K562 (cell line): ENCODE measurements at regions not wholly inside any gene's neighbourhood (a gene's known extent, or its start where the extent isn't known, plus 50 kb on each side); places are given as distances from the start of the nearest gene placed in this dataset.

Source experiments
- ATAC-seq: fragments of 200-7000 bp; cut with Tn5 transposase; 3 replicates; pipeline ENCODE4 v1.9.1; 2020; ENCODE audit warnings: moderate library complexity
- BruUV-seq: library from RNA; stranded (reverse); fragments of 400-500 nt; replicated peaks from 2 replicates; lab custom pipeline; 2021; lab: Mats Ljungman, UMichigan
- CTCF ChIA-PET: fragments of 300-600 bp; formaldehyde crosslinking; extraction: SDS; loops from one replicate; lab custom pipeline; 2021; ENCODE audit warnings: low intra/inter-chr PET ratio; lab: Yijun Ruan, JAX
- POLR2A ChIA-PET: fragments of 300-600, 350-650 bp; sonication (Branson Sonifier 250); formaldehyde crosslinking; extraction: SDS; loops from one replicate; lab custom pipeline; 2021; ENCODE audit warnings: antibody characterized with exemption, inconsistent platforms; lab: Yijun Ruan, JAX
- DNase-seq, 4 experiments: peaks; one replicate each; pipeline versions ENCODE4 v3.0.0 to v3.0.0-alpha.2; 2011 to 2018; ENCODE audit warnings: low spot score in 3 of 4, mixed read lengths in 3 of 4; ENCODE audit errors: extremely low read depth in 1 of 4
- FAIRE-seq: peaks from 2 replicates; lab custom pipeline; 2011; peaks lifted over from hg19 to GRCh38; lab: Jason Lieb, UNC
- H2AFZ ChIP-seq: 2 replicates; pipeline ENCODE4 v1.6.0; 2011; ENCODE audit warnings: low read depth, low read length, control low read depth, inconsistent platforms
- H3K27ac ChIP-seq: fragments of 200-600 bp; 3 replicates; pipeline ENCODE4 v1.8.0; 2011; ENCODE audit warnings: low read depth, mild to moderate bottlenecking, control low read depth, inconsistent platforms, low read length, moderate library complexity, mixed read lengths; ENCODE audit errors: extremely low read depth
- H3K27me3 ChIP-seq, 2 experiments: fragments of 300-600 bp in 1 of 2; 2 replicates in 1 of 2; 3 replicates in 1 of 2; pipeline versions ENCODE4 v1.6.0 to v1.8.0; 2011; ENCODE audit warnings: inconsistent platforms in 2 of 2, low read length in 2 of 2, mild to moderate bottlenecking in 1 of 2, mixed read lengths in 1 of 2, moderate library complexity in 1 of 2; ENCODE audit not compliant: control insufficient read depth in 2 of 2, insufficient read depth in 2 of 2
- H3K36me3 ChIP-seq: fragments of 300-600 bp; 3 replicates; pipeline ENCODE4 v1.8.0; 2011; ENCODE audit warnings: mild to moderate bottlenecking, low read length, inconsistent platforms; ENCODE audit not compliant: control insufficient read depth, insufficient read depth
- H3K4me1 ChIP-seq, 2 experiments: fragments of 200-600 bp in 1 of 2; replicated peaks in 1 of 2; 2 replicates in 1 of 2; 3 replicates in 1 of 2; pipeline versions ENCODE4 v1.5.1 to v1.8.0; 2011; ENCODE audit warnings: inconsistent platforms in 2 of 2, low read length in 2 of 2, mild to moderate bottlenecking in 1 of 2, mixed read lengths in 1 of 2, moderate library complexity in 1 of 2; ENCODE audit not compliant: control insufficient read depth in 2 of 2, insufficient read depth in 2 of 2
- H3K4me2 ChIP-seq: 2 replicates; pipeline ENCODE4 v1.6.1; 2011; ENCODE audit warnings: low read length, control low read depth, inconsistent platforms, mixed read lengths; ENCODE audit not compliant: insufficient read depth
- H3K4me3 ChIP-seq: fragments of 200-600 bp; sonication (generic), shearing (Covaris generic); 2 replicates; pipeline ENCODE4 v1.5.1; 2016; ENCODE audit warnings: control low read depth, inconsistent platforms
- H3K79me2 ChIP-seq: fragments of 200-600 bp; 3 replicates; pipeline ENCODE4 v1.8.0; 2011; ENCODE audit warnings: low read length, inconsistent platforms; ENCODE audit not compliant: control insufficient read depth, insufficient read depth
- H3K9ac ChIP-seq, 2 experiments: 2 replicates each; pipeline versions ENCODE4 v1.6.0 to v1.6.1; 2011; ENCODE audit warnings: low read depth in 2 of 2, low read length in 2 of 2, control low read depth in 1 of 2, inconsistent platforms in 1 of 2, mild to moderate bottlenecking in 1 of 2, mixed read lengths in 1 of 2; ENCODE audit not compliant: insufficient read depth in 1 of 2
- H3K9me1 ChIP-seq: one replicate; pipeline ENCODE4 v1.6.0; 2011; ENCODE audit warnings: inconsistent platforms, mild to moderate bottlenecking, low read length, moderate library complexity; ENCODE audit not compliant: control insufficient read depth, insufficient read depth
- H3K9me3 ChIP-seq: replicated peaks from 2 replicates; pipeline ENCODE4 v1.5.1; 2011; ENCODE audit warnings: low read depth, low read length, inconsistent platforms; ENCODE audit not compliant: control insufficient read depth, insufficient read depth
- H4K20me1 ChIP-seq: replicated peaks from 2 replicates; pipeline ENCODE4 v1.6.1; 2011; ENCODE audit warnings: low read length, inconsistent platforms, mixed read lengths; ENCODE audit not compliant: control insufficient read depth, insufficient read depth
- CAMTA2 ChIP-seq: fragments of 250-450 bp; sonication (Bioruptor Pico); conservative IDR thresholded peaks from 2 replicates; pipeline ENCODE4 v1.5.1; 2022
- FOXJ2 ChIP-seq: fragments of 200-800 bp; sonication (Bioruptor generic); IDR thresholded peaks from 2 replicates; pipeline ENCODE4 v1.6.1; 2016; ENCODE audit warnings: missing genetic modification characterization, missing compliant biosample characterization
- HDGF ChIP-seq: fragments of 450-650 bp; IDR thresholded peaks from 2 replicates; pipeline ENCODE4 v1.6.1; 2016
- JUNB ChIP-seq: fragments of 450-650 bp; formaldehyde crosslinking; conservative IDR thresholded peaks from 2 replicates; pipeline ENCODE4 v1.4.0; 2020; ENCODE audit warnings: mild to moderate bottlenecking
- PCBP1 ChIP-seq: fragments of 200-400 bp; formaldehyde crosslinking; IDR thresholded peaks from 2 replicates; pipeline ENCODE4 v1.6.1; 2018; ENCODE audit warnings: mild to moderate bottlenecking, low read depth, low read length; ENCODE audit not compliant: poor library complexity, severe bottlenecking
- PCBP2 ChIP-seq: fragments of 200-400 bp; formaldehyde crosslinking; IDR thresholded peaks from 2 replicates; pipeline ENCODE4 v1.6.1; 2018; ENCODE audit warnings: low read length, low read depth, mild to moderate bottlenecking, moderate library complexity; ENCODE audit not compliant: poor library complexity, severe bottlenecking
- SMC3 ChIP-seq: conservative IDR thresholded peaks from 2 replicates; pipeline ENCODE4 v1.6.1; 2011; ENCODE audit warnings: low read depth, low read length, improper control_type of control experiment; ENCODE audit not compliant: insufficient read depth
- ZBED1 ChIP-seq: IDR thresholded peaks from 2 replicates; pipeline ENCODE4 v1.6.1; 2014
- ZNF24 ChIP-seq: fragments of 450-650 bp; IDR thresholded peaks from 2 replicates; pipeline ENCODE4 v1.6.1; 2016
- ZNF644 ChIP-seq: fragments of 200-800 bp; sonication (Bioruptor generic); IDR thresholded peaks from 2 replicates; pipeline ENCODE4 v1.6.1; 2016; ENCODE audit warnings: low read depth, missing genetic modification characterization, missing compliant biosample characterization
- in situ Hi-C: fragments of 300-500 bp; cut with MboI; formaldehyde crosslinking; loops from 4 replicates; pipeline ENCODE4 v1.15.0; 2018; ENCODE audit warnings: inconsistent platforms, mixed read lengths
- intact Hi-C: fragments of 100-400 bp; cut with micrococcal nuclease; formaldehyde crosslinking; loops from 2 replicates; pipeline ENCODE4 v1.14.2; 2022
- TF ChIP-seq, protein P1 (sequence below), 2 experiments: fragments of 450-650 bp; IDR thresholded peaks; 2 replicates each; pipeline ENCODE4 v1.6.1; 2016
- TF ChIP-seq, protein P2 (sequence below): IDR thresholded peaks from 3 replicates; pipeline ENCODE4 v1.6.1; 2011; ENCODE audit warnings: borderline replicate concordance, mild to moderate bottlenecking, moderate library complexity; ENCODE audit not compliant: insufficient read length; ENCODE audit errors: extremely low read depth
- TF ChIP-seq, protein P3 (sequence below): fragments of 450-650 bp; IDR thresholded peaks from 2 replicates; pipeline ENCODE4 v1.7.0; 2016; ENCODE audit warnings: borderline replicate concordance
- TF ChIP-seq, protein P4 (sequence below): IDR thresholded peaks from 2 replicates; pipeline ENCODE4 v1.6.1; 2011; ENCODE audit warnings: borderline replicate concordance, low read depth, mild to moderate bottlenecking, moderate library complexity, low read length; ENCODE audit not compliant: insufficient read depth, poor library complexity, severe bottlenecking
- TF ChIP-seq, protein P5 (sequence below): fragments of 250-450 bp; sonication (Bioruptor Pico); IDR thresholded peaks from 2 replicates; pipeline ENCODE4 v1.5.0; 2021

DNA sequence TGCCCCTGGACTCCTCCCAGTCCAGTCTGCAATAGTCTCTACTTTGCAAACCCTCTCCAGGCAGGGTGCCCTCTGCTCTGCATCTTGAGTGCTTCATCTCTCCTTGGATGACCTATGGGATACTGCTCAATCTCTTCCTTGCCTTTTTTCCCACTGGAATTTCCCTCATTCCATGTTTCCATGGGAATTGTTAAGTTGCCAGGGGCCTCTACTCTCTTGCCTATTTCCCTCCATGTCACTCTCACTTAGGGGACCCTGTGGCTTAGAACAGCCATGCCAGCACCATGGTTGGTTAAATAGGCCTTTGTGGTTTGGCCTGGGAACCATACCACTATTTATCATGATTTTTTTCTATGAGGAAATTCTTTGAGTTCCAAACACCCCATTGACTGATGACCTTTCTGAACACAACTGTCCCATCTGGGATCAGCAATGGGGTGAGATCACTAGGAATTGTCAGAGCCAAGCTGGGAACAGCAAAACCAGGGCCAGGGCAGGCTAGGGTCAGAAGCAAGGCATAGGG lies 91.4 kb upstream of the RBMS1 start:
- Histone ChIP-seq H3K9me1 (no peaks in the 10 kb centered on the region), H3K4me3 (no peak overlapping the region), H3K36me3 (no peaks in the 10 kb centered on the region), H3K27me3 (no peaks in the 10 kb centered on the region), H3K27ac (no peak overlapping the region), H4K20me1 (no peaks in the 10 kb centered on the region), H3K9ac (no peak overlapping the region), H3K79me2 (no peaks in the 10 kb centered on the region), H3K9me3 (0 out of 2 replicates have a peak, but pooled peaks cover 4% of the 10 kb centered on the region), H3K4me2 (no peak overlapping the region), H3K4me1 (no peaks in the 10 kb centered on the region), H2AFZ (no peak overlapping the region)
- in situ Hi-C loops (no loop called here), intact Hi-C loops (no loop called here)
- ChIA-PET POLR2A (no interaction called here), CTCF (no interaction called here)
- ATAC-seq (no peak), DNase-seq (no peak), FAIRE-seq (no peak)
- no TSS peak for BruUV-seq
- TF ChIP-seq ZBED1 (no peak), SMC3 (no peak), JUNB (CRISPR knock-in tag) (no peak), FOXJ2 (tag) (no peak), HDGF (no peak), PCBP2 (no peak), CAMTA2 (CRISPR knock-in tag) (no peak), PCBP1 (no peak), ZNF644 (no peak), ZNF24 (no peak)
- TF ChIP-seq, protein P1, sequence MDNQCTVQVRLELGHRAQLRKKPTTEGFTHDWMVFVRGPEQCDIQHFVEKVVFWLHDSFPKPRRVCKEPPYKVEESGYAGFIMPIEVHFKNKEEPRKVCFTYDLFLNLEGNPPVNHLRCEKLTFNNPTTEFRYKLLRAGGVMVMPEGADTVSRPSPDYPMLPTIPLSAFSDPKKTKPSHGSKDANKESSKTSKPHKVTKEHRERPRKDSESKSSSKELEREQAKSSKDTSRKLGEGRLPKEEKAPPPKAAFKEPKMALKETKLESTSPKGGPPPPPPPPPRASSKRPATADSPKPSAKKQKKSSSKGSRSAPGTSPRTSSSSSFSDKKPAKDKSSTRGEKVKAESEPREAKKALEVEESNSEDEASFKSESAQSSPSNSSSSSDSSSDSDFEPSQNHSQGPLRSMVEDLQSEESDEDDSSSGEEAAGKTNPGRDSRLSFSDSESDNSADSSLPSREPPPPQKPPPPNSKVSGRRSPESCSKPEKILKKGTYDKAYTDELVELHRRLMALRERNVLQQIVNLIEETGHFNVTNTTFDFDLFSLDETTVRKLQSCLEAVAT (IDR thresholded peaks at IDR 0.05): no peak
- TF ChIP-seq, protein P2, sequence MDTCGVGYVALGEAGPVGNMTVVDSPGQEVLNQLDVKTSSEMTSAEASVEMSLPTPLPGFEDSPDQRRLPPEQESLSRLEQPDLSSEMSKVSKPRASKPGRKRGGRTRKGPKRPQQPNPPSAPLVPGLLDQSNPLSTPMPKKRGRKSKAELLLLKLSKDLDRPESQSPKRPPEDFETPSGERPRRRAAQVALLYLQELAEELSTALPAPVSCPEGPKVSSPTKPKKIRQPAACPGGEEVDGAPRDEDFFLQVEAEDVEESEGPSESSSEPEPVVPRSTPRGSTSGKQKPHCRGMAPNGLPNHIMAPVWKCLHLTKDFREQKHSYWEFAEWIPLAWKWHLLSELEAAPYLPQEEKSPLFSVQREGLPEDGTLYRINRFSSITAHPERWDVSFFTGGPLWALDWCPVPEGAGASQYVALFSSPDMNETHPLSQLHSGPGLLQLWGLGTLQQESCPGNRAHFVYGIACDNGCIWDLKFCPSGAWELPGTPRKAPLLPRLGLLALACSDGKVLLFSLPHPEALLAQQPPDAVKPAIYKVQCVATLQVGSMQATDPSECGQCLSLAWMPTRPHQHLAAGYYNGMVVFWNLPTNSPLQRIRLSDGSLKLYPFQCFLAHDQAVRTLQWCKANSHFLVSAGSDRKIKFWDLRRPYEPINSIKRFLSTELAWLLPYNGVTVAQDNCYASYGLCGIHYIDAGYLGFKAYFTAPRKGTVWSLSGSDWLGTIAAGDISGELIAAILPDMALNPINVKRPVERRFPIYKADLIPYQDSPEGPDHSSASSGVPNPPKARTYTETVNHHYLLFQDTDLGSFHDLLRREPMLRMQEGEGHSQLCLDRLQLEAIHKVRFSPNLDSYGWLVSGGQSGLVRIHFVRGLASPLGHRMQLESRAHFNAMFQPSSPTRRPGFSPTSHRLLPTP: no peak
- TF ChIP-seq, protein P3, sequence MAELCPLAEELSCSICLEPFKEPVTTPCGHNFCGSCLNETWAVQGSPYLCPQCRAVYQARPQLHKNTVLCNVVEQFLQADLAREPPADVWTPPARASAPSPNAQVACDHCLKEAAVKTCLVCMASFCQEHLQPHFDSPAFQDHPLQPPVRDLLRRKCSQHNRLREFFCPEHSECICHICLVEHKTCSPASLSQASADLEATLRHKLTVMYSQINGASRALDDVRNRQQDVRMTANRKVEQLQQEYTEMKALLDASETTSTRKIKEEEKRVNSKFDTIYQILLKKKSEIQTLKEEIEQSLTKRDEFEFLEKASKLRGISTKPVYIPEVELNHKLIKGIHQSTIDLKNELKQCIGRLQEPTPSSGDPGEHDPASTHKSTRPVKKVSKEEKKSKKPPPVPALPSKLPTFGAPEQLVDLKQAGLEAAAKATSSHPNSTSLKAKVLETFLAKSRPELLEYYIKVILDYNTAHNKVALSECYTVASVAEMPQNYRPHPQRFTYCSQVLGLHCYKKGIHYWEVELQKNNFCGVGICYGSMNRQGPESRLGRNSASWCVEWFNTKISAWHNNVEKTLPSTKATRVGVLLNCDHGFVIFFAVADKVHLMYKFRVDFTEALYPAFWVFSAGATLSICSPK: no peak
- TF ChIP-seq, protein P4, sequence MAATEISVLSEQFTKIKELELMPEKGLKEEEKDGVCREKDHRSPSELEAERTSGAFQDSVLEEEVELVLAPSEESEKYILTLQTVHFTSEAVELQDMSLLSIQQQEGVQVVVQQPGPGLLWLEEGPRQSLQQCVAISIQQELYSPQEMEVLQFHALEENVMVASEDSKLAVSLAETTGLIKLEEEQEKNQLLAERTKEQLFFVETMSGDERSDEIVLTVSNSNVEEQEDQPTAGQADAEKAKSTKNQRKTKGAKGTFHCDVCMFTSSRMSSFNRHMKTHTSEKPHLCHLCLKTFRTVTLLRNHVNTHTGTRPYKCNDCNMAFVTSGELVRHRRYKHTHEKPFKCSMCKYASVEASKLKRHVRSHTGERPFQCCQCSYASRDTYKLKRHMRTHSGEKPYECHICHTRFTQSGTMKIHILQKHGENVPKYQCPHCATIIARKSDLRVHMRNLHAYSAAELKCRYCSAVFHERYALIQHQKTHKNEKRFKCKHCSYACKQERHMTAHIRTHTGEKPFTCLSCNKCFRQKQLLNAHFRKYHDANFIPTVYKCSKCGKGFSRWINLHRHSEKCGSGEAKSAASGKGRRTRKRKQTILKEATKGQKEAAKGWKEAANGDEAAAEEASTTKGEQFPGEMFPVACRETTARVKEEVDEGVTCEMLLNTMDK: no peak
- TF ChIP-seq, protein P5, sequence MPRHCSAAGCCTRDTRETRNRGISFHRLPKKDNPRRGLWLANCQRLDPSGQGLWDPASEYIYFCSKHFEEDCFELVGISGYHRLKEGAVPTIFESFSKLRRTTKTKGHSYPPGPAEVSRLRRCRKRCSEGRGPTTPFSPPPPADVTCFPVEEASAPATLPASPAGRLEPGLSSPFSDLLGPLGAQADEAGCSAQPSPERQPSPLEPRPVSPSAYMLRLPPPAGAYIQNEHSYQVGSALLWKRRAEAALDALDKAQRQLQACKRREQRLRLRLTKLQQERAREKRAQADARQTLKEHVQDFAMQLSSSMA (CRISPR knock-in tag): no peak
